Inflammatory macrophage (primary cell): ENCODE measurements at regions not wholly inside any gene's neighbourhood (a gene's known extent, or its start where the extent isn't known, plus 50 kb on each side); places are given as distances from the start of the nearest gene placed in this dataset.
"Not testable (repeated sequence)": the region's sequence is repeated elsewhere in the genome, so short reads cannot be mapped to it uniquely, and the experiment has no call there.

ENCODE experiments used
- DNase-seq, 2 donors: peaks; one replicate each; pipeline ENCODE4 v3.0.0-alpha.2; 2020 to 2022

GRCh38 chr9:42378418-42378815 is 195.0 kb downstream of the SPATA31A6 start:
- DNase-seq = no peak

DNA sequence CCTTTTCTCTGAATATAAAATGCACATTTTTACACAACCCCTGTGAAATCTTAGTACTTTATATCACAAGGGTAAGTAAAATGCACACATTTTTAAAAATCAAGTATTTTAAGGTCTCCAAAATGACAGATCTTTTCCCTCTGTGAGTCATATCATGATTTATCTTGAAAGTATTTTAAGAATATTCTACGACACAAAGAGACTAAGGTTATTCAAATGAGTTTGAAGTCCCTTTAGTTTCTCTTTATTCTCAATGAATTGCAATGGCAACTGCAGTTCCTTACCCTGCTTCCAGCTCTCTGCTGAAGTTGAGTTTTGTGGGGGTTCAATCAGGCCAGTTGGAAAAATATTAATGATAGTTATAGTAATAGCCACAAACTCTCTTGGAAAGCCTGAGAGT is 196.1 kb downstream of the SPATA31A6 start:
- DNase-seq = not testable (repeated sequence)

GRCh38 chr9:42384585-42384984 is 201.1 kb downstream of the SPATA31A6 start:
- not testable (repeated sequence) for DNase-seq

DNA sequence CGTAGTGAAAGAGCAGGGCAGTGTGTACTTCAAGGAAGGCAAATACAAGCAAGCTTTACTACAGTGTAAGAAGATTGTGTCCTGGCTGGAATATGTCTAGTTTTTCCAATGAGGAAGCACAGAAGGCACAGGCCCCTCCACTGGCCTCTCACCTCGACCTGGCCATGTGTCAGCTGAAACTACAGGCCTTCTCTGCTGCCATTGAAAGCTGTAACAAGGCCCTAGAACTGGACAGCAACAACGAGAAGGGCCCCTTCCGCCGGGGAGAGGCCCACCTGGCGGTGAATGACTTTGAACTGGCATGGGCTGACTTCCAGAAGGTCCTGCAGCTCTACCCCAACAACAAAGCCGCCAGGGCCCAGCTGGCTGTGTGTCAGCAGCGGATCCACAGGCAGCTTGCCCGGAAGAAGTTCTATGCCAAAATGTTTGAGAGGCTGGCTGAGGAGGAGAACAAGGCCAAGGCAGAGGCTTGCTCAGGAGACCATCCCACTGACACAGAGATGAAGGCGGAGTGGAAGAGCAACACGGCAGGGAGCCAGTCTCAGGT is 202.2 kb downstream of the SPATA31A6 start:
- DNase-seq = not testable (repeated sequence)

DNA sequence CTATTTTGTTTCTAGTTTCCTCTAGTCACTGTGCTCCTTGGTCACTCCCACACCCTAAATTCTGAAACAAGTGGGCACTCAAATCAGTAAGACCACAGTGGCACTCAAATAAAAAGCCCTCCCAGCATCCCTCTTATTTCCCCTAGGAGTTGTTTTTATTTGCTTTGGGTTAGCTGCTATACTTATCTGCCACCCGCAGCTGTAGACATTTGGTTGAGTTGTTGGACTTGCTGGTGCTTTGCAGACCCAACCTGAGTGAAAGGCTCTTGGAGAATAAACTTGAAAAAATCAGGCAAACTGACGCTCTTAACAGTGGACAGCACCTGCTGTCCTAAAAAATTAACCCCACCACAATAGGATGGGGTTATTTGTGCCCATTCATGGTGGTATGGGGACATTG is 203.0 kb downstream of the SPATA31A6 start:
- DNase-seq = no peak

- no peak for DNase-seq
Observed at GRCh38 chr9:42388146-42388690, 204.8 kb downstream of the SPATA31A6 start.

DNA sequence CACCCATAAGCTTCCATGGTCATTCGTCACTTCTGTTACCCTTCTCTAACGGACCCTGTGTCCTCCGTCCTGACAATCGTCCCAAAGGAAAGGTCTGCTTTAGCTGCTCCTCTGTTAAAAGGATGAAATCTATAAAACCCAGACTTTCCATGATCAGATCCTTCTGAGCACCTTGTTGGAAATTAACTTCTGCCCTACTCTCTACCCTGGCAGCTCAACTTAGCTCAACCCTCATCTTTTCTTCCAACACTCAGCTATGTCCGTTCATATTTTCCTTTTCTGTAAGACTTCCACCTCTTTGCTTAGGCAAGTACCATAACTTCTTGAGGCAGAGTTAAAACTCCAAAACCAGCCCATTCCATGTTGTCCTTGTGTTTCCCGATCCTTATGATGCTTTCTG is 205.4 kb downstream of the SPATA31A6 start:
- DNase-seq = no peak

- DNase-seq = not testable (repeated sequence)
Observed at GRCh38 chr9:42392773-42393455, 209.5 kb downstream of the SPATA31A6 start.

DNA sequence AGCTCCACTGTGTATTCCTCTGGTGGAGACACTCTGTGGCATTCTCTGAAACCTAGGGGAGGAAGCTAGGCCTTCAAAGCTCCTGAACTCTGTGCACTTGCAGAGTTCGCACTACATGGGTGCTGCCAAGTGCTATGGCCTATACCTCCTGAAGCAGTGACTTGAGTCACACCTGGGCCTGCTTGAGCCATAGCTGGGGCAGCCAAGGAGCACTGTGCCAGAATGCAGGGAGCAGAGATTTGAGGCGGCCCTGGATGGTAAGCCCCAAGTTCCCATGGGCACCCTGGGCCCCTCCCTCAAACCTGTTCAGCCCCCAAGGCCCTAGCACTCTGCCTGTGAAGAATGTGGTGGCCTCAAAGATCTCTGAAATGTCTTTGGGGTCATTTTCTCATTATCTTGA is 212.9 kb downstream of the SPATA31A6 start:
- no peak for DNase-seq

GRCh38 chr9:42397336-42397735 is 213.9 kb downstream of the SPATA31A6 start:
- DNase-seq = not testable (repeated sequence)

DNA sequence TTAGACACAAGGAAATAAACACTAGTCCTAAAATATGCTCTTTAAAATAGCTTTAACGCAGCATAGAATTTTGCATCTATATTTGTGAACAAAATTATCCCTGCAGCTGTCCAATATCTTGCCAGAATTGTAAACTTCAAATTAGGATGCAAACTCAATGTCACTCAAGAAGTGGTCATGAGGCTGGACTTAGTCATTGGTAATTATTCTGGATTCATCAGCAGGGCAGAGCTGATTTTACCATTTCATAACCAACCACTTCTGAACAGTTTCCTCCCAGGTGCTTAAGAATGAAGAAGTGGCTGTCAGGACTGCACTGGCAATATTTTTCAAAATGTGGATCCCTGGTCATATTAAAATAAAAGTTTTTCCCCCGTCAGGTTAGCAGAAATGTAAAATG is 219.5 kb downstream of the SPATA31A6 start:
- DNase-seq = not testable (repeated sequence)

- not testable (repeated sequence) for DNase-seq
Observed at GRCh38 chr9:42409581-42409980, 226.1 kb downstream of the SPATA31A6 start.

GRCh38 chr9:42412354-42412753 is 228.9 kb downstream of the SPATA31A6 start:
- DNase-seq = not testable (repeated sequence)

GRCh38 chr9:42414865-42415264 is 231.4 kb downstream of the SPATA31A6 start:
- not testable (repeated sequence) for DNase-seq

GRCh38 chr9:42419652-42420051 is 236.2 kb downstream of the SPATA31A6 start:
- DNase-seq = not testable (repeated sequence)

DNA sequence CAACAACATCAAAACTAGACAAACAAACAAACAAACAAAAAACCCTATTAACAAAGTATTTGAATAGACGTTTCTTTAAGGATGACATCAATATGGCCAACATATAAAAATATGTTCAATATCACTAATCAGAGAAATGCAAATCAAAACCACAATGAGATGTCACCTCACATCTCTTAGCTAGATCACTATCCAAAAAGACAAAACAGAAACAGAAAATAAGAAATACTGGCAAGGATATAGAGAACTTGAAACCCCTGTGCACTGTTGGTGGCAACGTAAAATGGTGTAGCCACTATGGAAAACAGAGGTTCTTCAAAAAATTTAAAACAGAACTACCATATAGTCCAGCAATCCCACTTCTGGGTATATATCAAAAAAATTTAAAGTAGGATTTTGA is 236.9 kb downstream of the SPATA31A6 start:
- DNase-seq = not testable (repeated sequence)

DNA sequence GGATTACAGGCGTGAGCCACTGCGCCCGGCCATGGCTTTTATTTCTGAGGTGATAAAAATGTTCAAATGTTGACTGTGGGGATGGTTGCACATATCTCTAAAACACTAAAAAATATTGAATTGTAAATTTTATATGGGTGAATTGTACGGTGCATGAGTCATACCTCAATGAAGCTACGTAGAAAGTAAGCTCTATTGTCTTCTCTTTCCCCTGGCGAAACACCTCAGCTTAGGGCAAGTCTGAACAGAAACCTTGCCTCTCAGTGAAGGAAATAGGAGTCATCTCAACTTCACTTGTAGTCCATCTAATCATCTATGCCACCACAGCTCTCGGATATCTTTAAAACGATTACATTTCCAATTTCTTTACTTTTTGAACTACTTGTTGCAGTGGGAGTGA is 238.2 kb downstream of the SPATA31A6 start:
- DNase-seq = not testable (repeated sequence)

- not testable (repeated sequence) for DNase-seq
Observed at GRCh38 chr9:42430674-42431615, 247.5 kb downstream of the SPATA31A6 start.

DNA sequence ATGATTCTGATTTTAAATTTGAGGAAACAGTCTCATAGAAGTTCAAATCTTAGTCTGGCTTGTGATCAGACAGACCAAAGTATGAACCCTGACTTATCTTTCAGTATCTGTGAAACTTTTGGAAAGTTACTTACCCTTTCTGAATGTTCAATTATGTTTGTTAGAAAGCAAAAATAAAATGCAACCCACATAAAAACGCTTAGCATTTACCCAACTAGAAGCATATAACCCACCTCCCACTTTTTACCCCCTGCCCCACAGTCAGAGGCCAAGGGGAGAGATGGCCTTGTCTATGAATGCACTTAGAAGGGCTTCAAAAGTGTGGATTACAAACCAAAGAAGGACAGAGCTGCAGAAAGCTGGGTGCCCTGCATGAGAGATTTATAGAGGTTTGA is 248.2 kb downstream of the SPATA31A6 start:
- not testable (repeated sequence) for DNase-seq

DNA sequence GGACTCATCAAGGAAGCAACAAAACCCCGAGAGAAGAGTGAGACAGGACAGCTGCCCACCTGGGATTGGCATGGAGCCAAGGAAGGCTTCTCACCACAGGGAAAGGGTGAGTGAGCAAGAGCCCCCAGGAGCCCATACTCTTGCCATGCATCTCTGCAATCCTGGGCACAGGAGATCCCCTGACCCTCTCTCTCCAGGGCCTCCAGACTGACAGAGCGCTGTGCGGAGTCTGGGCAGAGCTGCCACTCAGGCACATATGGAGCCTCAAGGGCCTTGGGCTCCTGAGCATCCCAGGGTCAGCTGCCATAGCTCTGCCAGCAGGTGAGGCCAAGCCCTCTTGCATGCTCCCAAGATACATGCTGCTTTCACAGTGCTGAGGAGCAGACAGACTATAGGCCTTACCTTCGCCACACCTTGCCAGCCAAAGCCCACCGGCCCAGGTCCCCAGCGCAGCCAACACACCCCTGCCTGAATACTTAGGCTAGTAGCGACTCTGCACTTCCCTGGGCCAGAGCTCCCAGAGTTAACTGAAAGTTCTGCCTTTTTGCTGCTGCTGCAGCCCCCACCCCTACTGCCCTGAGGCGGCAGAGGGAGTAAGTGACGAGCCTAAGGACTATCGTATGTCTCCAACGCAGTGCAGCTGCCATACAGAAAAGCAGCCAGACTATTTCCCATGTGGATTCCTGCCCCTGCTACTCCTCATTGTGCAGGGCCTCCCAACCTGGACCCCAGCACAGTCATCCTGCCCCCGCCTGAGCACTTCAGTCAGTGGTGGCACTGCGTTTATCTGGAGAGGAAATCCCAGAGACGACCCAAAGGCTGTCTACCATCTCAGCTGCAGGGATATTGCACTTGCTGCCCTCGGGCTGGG is 251.6 kb downstream of the SPATA31A6 start:
- not testable (repeated sequence) for DNase-seq

DNA sequence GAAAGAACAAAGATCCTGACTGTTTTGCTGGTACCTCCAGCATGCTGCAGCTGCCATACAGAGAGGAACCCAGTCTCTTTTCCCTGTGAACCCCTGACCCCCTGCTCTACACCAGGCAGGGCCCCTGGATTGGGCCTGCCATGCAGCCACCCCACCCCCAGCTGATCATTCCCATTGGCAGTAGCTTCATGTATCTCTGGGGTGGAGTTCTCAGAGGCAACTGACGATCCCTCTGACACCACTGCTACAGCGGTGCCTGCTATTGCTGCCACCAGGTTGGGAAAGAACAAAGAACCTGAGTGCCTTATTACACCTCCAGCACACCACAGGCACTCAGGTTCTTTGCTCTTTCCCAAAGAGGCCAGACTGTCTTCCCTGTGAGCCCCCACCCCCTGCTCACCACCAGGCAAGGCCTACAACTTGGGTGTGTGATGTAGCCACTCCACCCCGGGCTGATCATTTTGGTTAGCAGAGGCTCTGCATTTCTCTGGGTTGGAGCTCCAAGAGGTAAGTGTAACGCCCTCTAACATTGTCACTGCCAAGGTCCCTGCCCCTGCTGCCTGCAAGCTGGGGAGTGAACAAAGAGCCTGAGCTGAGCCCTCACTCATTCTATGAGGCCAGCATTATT is 252.4 kb downstream of the SPATA31A6 start:
- not testable (repeated sequence) for DNase-seq
